Stomach (tissue), 8 donors: ENCODE measurements at regions not wholly inside any gene's neighbourhood (a gene's known extent, or its start where the extent isn't known, plus 50 kb on each side); places are given as distances from the start of the nearest gene placed in this dataset.
"Not testable (repeated sequence)": the region's sequence is repeated elsewhere in the genome, so short reads cannot be mapped to it uniquely, and the experiment has no call there.

Experiments used
- DNase-seq, 2 donors: peaks; one replicate each; pipeline versions ENCODE4 v3.0.0 to v3.0.0-alpha.2; 2013 to 2019
- H3K27ac ChIP-seq, 5 donors: fragments of 200-600 bp in 4 of 5; sonication (generic) in 4 of 5; one replicate each; pipeline ENCODE4 v1.5.1; 2013 to 2019; ENCODE audit warnings: mild to moderate bottlenecking in 1 of 5, moderate library complexity in 1 of 5
- H3K27me3 ChIP-seq, 3 donors: fragments of 200-600 bp; sonication (generic); one replicate each; pipeline ENCODE4 v1.5.1; 2017 to 2019; ENCODE audit warnings: mixed run types in 1 of 3
- H3K36me3 ChIP-seq, 4 donors: fragments of 200-600 bp; sonication (generic); 1 replicate in 3 of 4; 2 replicates in 1 of 4; pipeline ENCODE4 v1.5.1; 2016 to 2019
- H3K4me1 ChIP-seq, 4 donors: fragments of 200-600 bp; sonication (generic); one replicate each; pipeline ENCODE4 v1.5.1; 2016 to 2019
- H3K4me3 ChIP-seq, 4 donors: fragments of 200-600 bp; sonication (generic) in 3 of 4; one replicate each; pipeline ENCODE4 v1.5.1; 2016 to 2019; ENCODE audit warnings: mild to moderate bottlenecking in 1 of 4
- H3K9me3 ChIP-seq, 4 donors: fragments of 200-600 bp; sonication (generic); one replicate each; pipeline ENCODE4 v1.5.1; 2016 to 2019
- CTCF ChIP-seq, 7 experiments: fragments of 450-650 bp in 4 of 7; fragments of 200-600 bp in 3 of 7; sonication (generic) in 3 of 7; IDR thresholded peaks; one replicate each; pipeline ENCODE4 v1.5.1; 2016 to 2019; ENCODE audit warnings: antibody characterized with exemption in 7 of 7, control low read depth in 2 of 7, mild to moderate bottlenecking in 1 of 7
- EP300 ChIP-seq: sonication (generic); formaldehyde crosslinking; IDR thresholded peaks from one replicate; pipeline ENCODE4 v1.6.1; 2017; ENCODE audit warnings: antibody characterized with exemption
- POLR2A ChIP-seq, 4 donors: fragments of 450-650 bp; IDR thresholded peaks; one replicate each; pipeline ENCODE4 v1.6.1; 2016; ENCODE audit warnings: antibody characterized with exemption in 4 of 4, control low read depth in 2 of 4, mild to moderate bottlenecking in 1 of 4, moderate library complexity in 1 of 4
- POLR2AphosphoS5 ChIP-seq, 3 donors: sonication (generic); formaldehyde crosslinking; IDR thresholded peaks; one replicate each; pipeline ENCODE4 v1.6.1; 2016; ENCODE audit warnings: antibody characterized with exemption in 3 of 3
- WGBS, 5 donors: extraction: QIAGEN DNeasy Blood & Tissue Kit in 3 of 5; methylation state at CpG; one replicate each; pipeline versions ENCODE4 v1.1.5 to v1.1.7; 2013 to 2018; 5-methylcytosine and 5-hydroxymethylcytosine counted together
- intact Hi-C: fragments of 100-400 bp; cut with DNase I; formaldehyde crosslinking; loops from one replicate; pipeline ENCODE4 v1.15.1; 2023; ENCODE audit warnings: low total_unique reads
- donor health status: healthy with polysubstance abuse.
- donor health status: Bipolar disorder and iron deficiency.
- donor health status: healthy.

GRCh38 chr13:59038824-59039223 lies 1124.9 kb downstream of the DIAPH3 start:
- peak in 1 of 2 donors; percentile 38 for DNase-seq
- H3K27me3 ChIP-seq: no peaks in the 10 kb centered on the region
- no peak overlapping the region for H3K27ac ChIP-seq
- intact Hi-C loops: no loop called here
- H3K9me3 ChIP-seq: no peaks in the 10 kb centered on the region
- H3K4me1 ChIP-seq: no peaks in the 10 kb centered on the region
- TF ChIP-seq POLR2AphosphoS5 (IDR thresholded peaks at IDR 0.05) (no peak), EP300 (no peak)
- WGBS, 5 donors: 28 to 67% (median 42%) methylated on average over 1 of the region's 1 CpG
- no peak overlapping the region for H3K4me3 ChIP-seq
- H3K36me3 ChIP-seq: no peaks in the 10 kb centered on the region

- intact Hi-C loops: no loop called here
- DNase-seq: no peak
- H3K4me1 ChIP-seq: no peaks in the 10 kb centered on the region
- WGBS, 5 donors: 75 to 93% (median 77%) methylated on average over 2 of the region's 2 CpGs
- H3K9me3 ChIP-seq: no peaks in the 10 kb centered on the region
- H3K36me3 ChIP-seq: no peaks in the 10 kb centered on the region
- no peaks in the 10 kb centered on the region for H3K27me3 ChIP-seq
- H3K27ac ChIP-seq: no peak overlapping the region
- TF ChIP-seq EP300 (no peak), CTCF (IDR thresholded peaks at IDR 0.05) (no peak), POLR2AphosphoS5 (IDR thresholded peaks at IDR 0.05) (no peak), POLR2A (IDR thresholded peaks at IDR 0.05) (no peak)
- no peak overlapping the region for H3K4me3 ChIP-seq
Measured at GRCh38 chr13:59043016-59043415, 1120.7 kb downstream of the DIAPH3 start.

- 56 to 71% (median 63%) methylated on average over 2 of the region's 2 CpGs for WGBS, 5 donors
- Histone ChIP-seq H3K27me3 (no peaks in the 10 kb centered on the region), H3K4me1 (no peaks in the 10 kb centered on the region), H3K9me3 (no peaks in the 10 kb centered on the region), H3K4me3 (no peak overlapping the region), H3K36me3 (no peaks in the 10 kb centered on the region), H3K27ac (no peak overlapping the region)
- TF ChIP-seq POLR2AphosphoS5 (IDR thresholded peaks at IDR 0.05): no peak
- TF ChIP-seq CTCF (IDR thresholded peaks at IDR 0.05): no peak
- TF ChIP-seq POLR2A (IDR thresholded peaks at IDR 0.05): no peak
- TF ChIP-seq EP300: no peak
- intact Hi-C loops: no loop called here
- no peak for DNase-seq
Measured at GRCh38 chr13:59047546-59047945, 1116.2 kb downstream of the DIAPH3 start.

- intact Hi-C loops: no loop called here
- H3K4me1 ChIP-seq: no peaks in the 10 kb centered on the region
- no peaks in the 10 kb centered on the region for H3K27me3 ChIP-seq
- no peaks in the 10 kb centered on the region for H3K9me3 ChIP-seq
- no peak overlapping the region for H3K4me3 ChIP-seq
- 76 to 92% (median 81%) methylated on average over 1 of the region's 1 CpG for WGBS, 5 donors
- TF ChIP-seq CTCF (IDR thresholded peaks at IDR 0.05) (no peak), EP300 (no peak), POLR2AphosphoS5 (IDR thresholded peaks at IDR 0.05) (no peak), POLR2A (IDR thresholded peaks at IDR 0.05) (no peak)
- H3K36me3 ChIP-seq: no peaks in the 10 kb centered on the region
- DNase-seq: peak in 1 of 2 donors; percentile 4
- no peak overlapping the region for H3K27ac ChIP-seq
Measured at GRCh38 chr13:59061621-59062020, 1102.1 kb downstream of the DIAPH3 start.

GRCh38 chr13:59064042-59064441 lies 1099.7 kb downstream of the DIAPH3 start:
- no peaks in the 10 kb centered on the region for H3K27me3 ChIP-seq
- no peaks in the 10 kb centered on the region for H3K36me3 ChIP-seq
- no peak overlapping the region for H3K4me3 ChIP-seq
- intact Hi-C loops: no loop called here
- 39 to 83% (median 57%) methylated on average over 1 of the region's 1 CpG for WGBS, 5 donors
- H3K27ac ChIP-seq: no peak overlapping the region
- no peak for DNase-seq
- H3K9me3 ChIP-seq: no peaks in the 10 kb centered on the region
- H3K4me1 ChIP-seq: no peaks in the 10 kb centered on the region
- no peak for TF ChIP-seq CTCF (IDR thresholded peaks at IDR 0.05)
- no peak for TF ChIP-seq EP300

GRCh38 chr13:59076386-59076785 lies 1087.3 kb downstream of the DIAPH3 start:
- H3K36me3 ChIP-seq, H3K27ac ChIP-seq, H3K4me1 ChIP-seq, H3K4me3 ChIP-seq, intact Hi-C loops, DNase-seq, H3K27me3 ChIP-seq: not testable (repeated sequence)
- H3K9me3 ChIP-seq: peaks cover 0 to 26% (median 20%) of the 10 kb centered on the region in 4 donors
